ENCODE measurements at regions not wholly inside any gene's neighbourhood (a gene's known extent, or its start where the extent isn't known, plus 50 kb on each side); places are given as distances from the start of the nearest gene placed in this dataset.

DNA sequence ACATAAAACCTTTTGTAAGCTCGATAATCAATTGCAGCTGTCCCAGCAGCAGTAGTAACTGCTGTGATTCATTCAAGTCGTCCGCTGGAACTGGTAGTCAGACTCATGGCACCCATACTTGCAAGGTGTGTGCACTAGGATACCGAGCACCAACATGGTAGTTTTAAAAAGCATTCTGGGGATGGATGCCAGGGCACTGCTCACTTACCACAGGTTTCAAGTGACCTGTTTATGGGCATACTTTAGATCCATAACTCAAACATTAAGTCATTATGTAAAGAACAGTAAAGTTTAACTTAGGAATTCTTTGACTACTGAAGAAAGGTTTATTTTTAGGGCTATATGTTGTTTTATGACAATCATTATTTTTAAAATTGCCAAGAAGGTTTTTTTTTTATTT lies 2277.6 kb downstream of the MAT2B start:
- intact Hi-C loops (cut with micrococcal nuclease; ENCODE audit: unreplicated experiment): no loop called here
- no peaks in the 10 kb centered on the region for H3K79me2 ChIP-seq (ENCODE audit: insufficient read depth, low read depth, low read length)
- no peaks in the 10 kb centered on the region for H4K20me1 ChIP-seq (ENCODE audit: insufficient read depth, low read length)
- ChIA-PET POLR2A (no interaction called here), CTCF (ENCODE audit: unreplicated experiment) (no interaction called here)
- no peaks in the 10 kb centered on the region for H3K9me2 ChIP-seq (ENCODE audit: insufficient read depth, low read length)
- H3K27ac ChIP-seq (ENCODE audit: low read depth, low read length, poor library complexity, severe bottlenecking): no peak overlapping the region
- no peak for DNase-seq (ENCODE audit: low spot score)
- no peaks in the 10 kb centered on the region for H3K36me3 ChIP-seq (ENCODE audit: insufficient read depth, low read length)
- H3K9me3 ChIP-seq (ENCODE audit: low read length): no peaks in the 10 kb centered on the region
- no peak overlapping the region for H2AFZ ChIP-seq (ENCODE audit: low read length)
- H3K4me2 ChIP-seq (ENCODE audit: low read length): no peak overlapping the region
- H3K4me3 ChIP-seq (ENCODE audit: low read depth, low read length, poor library complexity, severe bottlenecking): no peak overlapping the region
- TF ChIP-seq EZH2phosphoT487 (IDR thresholded peaks at IDR 0.05; ENCODE audit: borderline replicate concordance, low read depth, low read length): no peak
- TF ChIP-seq, protein P1, sequence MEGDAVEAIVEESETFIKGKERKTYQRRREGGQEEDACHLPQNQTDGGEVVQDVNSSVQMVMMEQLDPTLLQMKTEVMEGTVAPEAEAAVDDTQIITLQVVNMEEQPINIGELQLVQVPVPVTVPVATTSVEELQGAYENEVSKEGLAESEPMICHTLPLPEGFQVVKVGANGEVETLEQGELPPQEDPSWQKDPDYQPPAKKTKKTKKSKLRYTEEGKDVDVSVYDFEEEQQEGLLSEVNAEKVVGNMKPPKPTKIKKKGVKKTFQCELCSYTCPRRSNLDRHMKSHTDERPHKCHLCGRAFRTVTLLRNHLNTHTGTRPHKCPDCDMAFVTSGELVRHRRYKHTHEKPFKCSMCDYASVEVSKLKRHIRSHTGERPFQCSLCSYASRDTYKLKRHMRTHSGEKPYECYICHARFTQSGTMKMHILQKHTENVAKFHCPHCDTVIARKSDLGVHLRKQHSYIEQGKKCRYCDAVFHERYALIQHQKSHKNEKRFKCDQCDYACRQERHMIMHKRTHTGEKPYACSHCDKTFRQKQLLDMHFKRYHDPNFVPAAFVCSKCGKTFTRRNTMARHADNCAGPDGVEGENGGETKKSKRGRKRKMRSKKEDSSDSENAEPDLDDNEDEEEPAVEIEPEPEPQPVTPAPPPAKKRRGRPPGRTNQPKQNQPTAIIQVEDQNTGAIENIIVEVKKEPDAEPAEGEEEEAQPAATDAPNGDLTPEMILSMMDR (conservative IDR thresholded peaks at IDR 0.05; ENCODE audit: low read length): no peak
- no TSS peak for BruUV-seq (replicated peaks)
- H3K4me1 ChIP-seq (ENCODE audit: insufficient read depth, low read length, poor library complexity, severe bottlenecking): no peaks in the 10 kb centered on the region

GRCh38 chr5:165786073-165786472 lies 2280.7 kb downstream of the MAT2B start:
- H3K36me3 ChIP-seq (ENCODE audit: insufficient read depth, low read length): no peaks in the 10 kb centered on the region
- H3K9me2 ChIP-seq (ENCODE audit: insufficient read depth, low read length): no peaks in the 10 kb centered on the region
- no peak overlapping the region for H2AFZ ChIP-seq (ENCODE audit: low read length)
- no TSS peak for BruUV-seq (replicated peaks)
- H3K4me1 ChIP-seq (ENCODE audit: insufficient read depth, low read length, poor library complexity, severe bottlenecking): no peaks in the 10 kb centered on the region
- TF ChIP-seq, protein P1 (conservative IDR thresholded peaks at IDR 0.05; ENCODE audit: low read length): no peak
- no peak for TF ChIP-seq EZH2phosphoT487 (IDR thresholded peaks at IDR 0.05; ENCODE audit: borderline replicate concordance, low read depth, low read length)
- no peak overlapping the region for H3K4me3 ChIP-seq (ENCODE audit: low read depth, low read length, poor library complexity, severe bottlenecking)
- no peaks in the 10 kb centered on the region for H3K79me2 ChIP-seq (ENCODE audit: insufficient read depth, low read depth, low read length)
- CTCF ChIA-PET (ENCODE audit: unreplicated experiment): no interaction called here
- no peak for DNase-seq (ENCODE audit: low spot score)
- no peaks in the 10 kb centered on the region for H4K20me1 ChIP-seq (ENCODE audit: insufficient read depth, low read length)
- H3K27ac ChIP-seq (ENCODE audit: low read depth, low read length, poor library complexity, severe bottlenecking): no peak overlapping the region
- intact Hi-C loops (cut with micrococcal nuclease; ENCODE audit: unreplicated experiment): no loop called here
- H3K9me3 ChIP-seq (ENCODE audit: low read length): no peaks in the 10 kb centered on the region
- POLR2A ChIA-PET: no interaction called here
- H3K4me2 ChIP-seq (ENCODE audit: low read length): no peak overlapping the region

DNA sequence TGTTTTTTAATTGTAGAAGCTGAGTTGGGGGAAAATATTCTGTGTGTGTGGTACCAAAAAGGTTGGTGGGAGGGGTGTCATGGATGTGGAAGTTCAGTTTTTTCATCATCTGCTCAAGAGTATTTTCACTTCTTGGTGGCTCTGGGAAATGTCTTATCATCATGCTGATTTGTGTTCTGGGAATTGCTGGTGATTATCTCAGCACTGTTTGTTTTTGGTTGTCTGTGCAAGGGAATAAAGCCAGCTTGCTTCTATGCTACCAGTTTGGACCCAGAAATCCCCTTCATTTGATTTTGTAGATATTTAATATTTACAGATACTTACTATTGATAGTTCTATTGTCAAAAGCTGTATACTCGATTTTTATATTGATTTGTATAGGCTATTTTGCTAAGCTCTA lies 2289.7 kb downstream of the MAT2B start:
- H3K36me3 ChIP-seq (ENCODE audit: insufficient read depth, low read length): no peaks in the 10 kb centered on the region
- intact Hi-C loops (cut with micrococcal nuclease; ENCODE audit: unreplicated experiment): no loop called here
- no peak for DNase-seq (ENCODE audit: low spot score)
- H4K20me1 ChIP-seq (ENCODE audit: insufficient read depth, low read length): no peaks in the 10 kb centered on the region
- H3K27ac ChIP-seq (ENCODE audit: low read depth, low read length, poor library complexity, severe bottlenecking): no peak overlapping the region
- no peaks in the 10 kb centered on the region for H3K9me2 ChIP-seq (ENCODE audit: insufficient read depth, low read length)
- ChIA-PET POLR2A (interaction anchor here (0.5 kb wide), 1 partner anchor 40 kb away, joined by 3 read pairs; no protein-coding TSS in a partner anchor), CTCF (ENCODE audit: unreplicated experiment) (no interaction called here)
- H3K4me2 ChIP-seq (ENCODE audit: low read length): no peak overlapping the region
- H3K4me3 ChIP-seq (ENCODE audit: low read depth, low read length, poor library complexity, severe bottlenecking): no peak overlapping the region
- H3K79me2 ChIP-seq (ENCODE audit: insufficient read depth, low read depth, low read length): no peaks in the 10 kb centered on the region
- no peaks in the 10 kb centered on the region for H3K9me3 ChIP-seq (ENCODE audit: low read length)
- no peak overlapping the region for H2AFZ ChIP-seq (ENCODE audit: low read length)
- no peak for TF ChIP-seq EZH2phosphoT487 (IDR thresholded peaks at IDR 0.05; ENCODE audit: borderline replicate concordance, low read depth, low read length)
- TF ChIP-seq, protein P1 (conservative IDR thresholded peaks at IDR 0.05; ENCODE audit: low read length): no peak
- H3K4me1 ChIP-seq (ENCODE audit: insufficient read depth, low read length, poor library complexity, severe bottlenecking): no peaks in the 10 kb centered on the region
- no TSS peak for BruUV-seq (replicated peaks)
